IPS-NIHi7 (cell line): ENCODE measurements at regions not wholly inside any gene's neighbourhood (a gene's known extent, or its start where the extent isn't known, plus 50 kb on each side); places are given as distances from the start of the nearest gene placed in this dataset.

ENCODE experiments used
- DNase-seq: peaks from one replicate; pipeline ENCODE4 v3.0.0; 2012; ENCODE audit warnings: mixed read lengths; ENCODE audit errors: extremely low spot score

GRCh38 chr2:204265681-204266181, 279.5 kb upstream of the PARD3B start:
- no peak for DNase-seq

GRCh38 chr2:204268458-204268857, 276.8 kb upstream of the PARD3B start:
- no peak for DNase-seq

DNA sequence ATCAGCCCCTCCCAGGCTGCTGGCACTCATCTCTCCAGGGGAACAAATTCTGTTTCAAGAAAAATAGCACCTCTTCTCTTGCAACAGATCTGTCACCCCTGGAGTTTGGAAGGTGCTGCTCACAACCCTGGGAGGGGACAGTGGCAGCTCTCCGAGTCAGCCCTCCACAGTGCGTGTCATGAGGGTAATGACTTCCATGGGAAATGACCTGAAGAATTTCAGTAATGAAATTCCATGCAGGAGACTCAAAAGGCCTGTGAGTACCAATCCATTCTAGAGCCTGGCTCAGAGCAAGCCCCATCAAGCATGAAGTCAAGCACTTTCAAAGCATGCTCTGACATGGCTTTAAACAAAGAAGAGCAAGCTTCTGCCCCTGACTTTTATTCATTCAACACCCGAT, 276.3 kb upstream of the PARD3B start:
- no peak for DNase-seq

DNA sequence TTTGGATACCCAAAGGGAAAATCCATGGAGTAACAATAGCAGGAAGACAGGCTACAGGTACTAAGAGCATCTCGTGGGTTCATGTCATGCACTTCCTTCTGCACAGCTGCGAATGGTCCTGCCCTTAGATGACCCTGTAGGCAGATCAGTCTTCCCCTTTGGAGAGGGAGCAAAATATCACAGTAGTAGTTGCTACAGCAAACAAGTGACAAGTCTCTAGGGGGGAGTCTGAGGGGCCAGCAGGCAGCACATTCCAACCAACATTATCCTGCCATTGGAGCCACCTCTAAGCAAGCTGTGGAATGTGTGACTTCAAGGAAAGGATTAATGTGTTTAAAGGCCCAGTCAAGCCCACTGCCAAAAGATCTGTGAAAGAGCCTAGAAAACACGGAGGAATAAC, 273.2 kb upstream of the PARD3B start:
- no peak for DNase-seq

DNA sequence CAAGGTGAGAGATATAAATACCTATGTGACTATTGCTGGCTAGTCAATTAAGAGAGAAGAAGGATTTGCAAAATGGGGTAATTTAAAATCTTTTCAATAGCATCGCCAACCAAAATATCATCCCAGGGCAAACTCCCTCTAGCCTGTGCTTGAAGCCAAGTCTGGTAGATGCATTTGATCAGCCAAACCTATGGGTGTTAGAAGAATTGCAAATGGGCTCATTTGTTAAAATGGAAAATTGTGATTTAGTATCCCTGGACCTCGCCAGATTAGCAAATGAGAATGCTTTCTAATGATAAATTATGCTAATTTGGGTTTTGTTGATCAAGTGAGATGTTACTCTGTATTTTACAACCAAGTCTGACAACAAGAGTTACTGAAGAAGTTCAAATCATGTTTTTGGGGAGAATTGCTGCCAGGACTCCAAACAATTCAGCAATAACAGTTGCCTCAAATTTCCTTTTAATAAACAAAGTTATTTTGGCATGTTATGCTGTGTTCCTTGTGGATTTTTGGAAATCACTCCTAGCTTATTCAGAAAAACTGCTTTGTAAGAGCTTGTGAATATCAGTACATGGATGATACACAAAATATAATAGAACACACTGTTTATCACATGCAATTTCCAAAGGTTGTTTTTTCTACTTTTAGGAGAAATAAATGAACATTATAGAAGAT, 272.5 kb upstream of the PARD3B start:
- no peak for DNase-seq

DNA sequence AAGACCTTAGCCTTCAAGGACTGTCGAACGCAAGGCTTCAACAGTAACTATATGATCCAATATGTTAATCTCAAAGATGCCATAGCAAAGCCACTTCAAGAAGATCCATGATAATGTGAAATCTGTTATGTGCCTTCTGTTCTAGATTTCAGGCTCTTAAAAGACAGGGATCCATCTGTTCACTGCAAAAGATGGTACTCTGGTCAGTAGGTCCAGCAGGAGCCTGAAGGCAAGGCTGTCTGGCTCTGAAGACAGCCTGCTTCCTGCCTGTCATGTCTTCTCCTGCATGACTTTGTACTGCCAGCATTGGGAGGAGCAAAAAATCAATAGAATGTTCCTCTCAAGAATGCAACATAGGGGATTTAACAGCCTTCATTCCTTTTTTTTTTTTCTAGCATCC, 270.8 kb upstream of the PARD3B start:
- no peak for DNase-seq

DNA sequence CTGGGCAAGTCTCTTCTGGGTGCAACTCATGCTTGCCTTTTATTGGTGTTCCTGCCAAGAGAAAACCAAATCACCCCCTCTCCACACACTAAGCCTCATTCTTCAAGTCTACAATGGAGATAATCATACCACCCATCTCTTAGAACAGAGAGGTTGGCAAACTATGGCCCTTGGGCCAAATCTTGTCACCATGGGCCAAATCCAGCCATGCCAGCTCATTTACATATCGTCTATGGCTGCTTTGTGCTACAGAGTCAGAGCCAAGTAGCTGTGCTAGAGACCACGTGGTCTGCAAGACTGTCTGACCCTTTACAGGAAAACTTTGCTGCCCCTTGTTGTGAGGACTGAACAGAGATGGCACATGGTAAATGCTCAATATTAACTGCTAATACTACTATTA, 270.3 kb upstream of the PARD3B start:
- DNase-seq: no peak

- DNase-seq: no peak
These were observed 268.0 kb upstream of the PARD3B start for GRCh38 chr2:204277226-204277625.

DNA sequence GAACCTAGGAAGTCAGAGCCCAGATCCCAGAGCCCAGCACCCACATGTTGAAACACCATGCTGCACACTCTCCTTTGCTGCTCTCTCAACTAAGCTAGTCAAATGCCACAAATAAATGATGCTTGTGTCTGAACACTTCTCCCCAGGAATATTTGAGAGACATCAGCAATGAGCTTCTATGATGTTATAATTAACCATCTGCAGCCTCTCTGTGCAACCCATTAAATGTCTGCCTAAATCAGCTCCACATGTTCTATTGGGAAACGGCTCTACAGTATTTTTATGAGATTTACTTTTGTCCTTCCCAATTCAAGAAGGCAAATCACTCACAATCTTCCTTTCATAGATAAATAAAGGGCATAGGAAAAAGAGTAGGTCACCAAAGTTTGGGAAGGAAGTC, 266.8 kb upstream of the PARD3B start:
- no peak for DNase-seq

DNA sequence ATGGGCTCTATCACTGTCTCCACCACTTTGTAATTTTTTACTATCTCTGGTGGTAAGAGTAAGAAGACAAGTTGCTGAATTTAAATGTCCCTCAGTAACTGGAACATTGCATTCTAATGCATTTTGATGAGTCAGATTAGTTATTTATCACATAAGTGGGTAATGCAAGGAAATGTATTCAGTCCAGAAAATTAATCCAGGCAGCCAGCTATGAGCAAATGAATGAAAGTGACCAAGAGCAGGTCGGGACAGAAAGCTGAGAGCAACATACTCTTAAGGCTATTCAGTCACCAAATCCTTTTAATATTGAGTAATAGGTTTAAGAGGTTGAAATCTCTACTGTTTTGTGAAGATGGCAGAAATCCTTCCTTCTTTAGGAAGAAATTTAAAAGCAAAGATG, 265.5 kb upstream of the PARD3B start:
- no peak for DNase-seq

DNA sequence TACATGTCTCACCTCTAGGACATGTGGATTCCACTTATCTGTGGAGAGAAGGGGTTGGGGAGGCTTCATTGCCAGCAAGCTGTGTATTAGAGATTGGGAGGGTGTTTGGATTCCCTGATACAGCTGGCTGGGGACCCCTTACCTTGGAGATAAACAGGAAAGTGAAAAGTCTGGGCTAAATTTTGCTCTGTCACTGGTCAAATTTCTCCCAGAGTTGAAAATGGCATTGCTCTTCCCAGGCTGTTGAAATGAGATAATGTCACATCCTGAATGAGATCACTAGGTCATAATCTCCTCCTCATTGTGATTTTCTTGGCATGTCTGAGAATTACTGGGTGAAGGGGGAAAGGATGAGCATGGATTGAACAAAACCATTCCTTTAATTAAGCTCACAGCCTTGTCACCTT, 265.0 kb upstream of the PARD3B start:
- DNase-seq: no peak

- DNase-seq: no peak
These were observed 263.2 kb upstream of the PARD3B start for GRCh38 chr2:204282081-204282480.

- peak; percentile 71 for DNase-seq
These were observed 262.8 kb upstream of the PARD3B start for GRCh38 chr2:204282525-204282924.

- no peak for DNase-seq
These were observed 256.2 kb upstream of the PARD3B start for GRCh38 chr2:204289066-204289465.

DNA sequence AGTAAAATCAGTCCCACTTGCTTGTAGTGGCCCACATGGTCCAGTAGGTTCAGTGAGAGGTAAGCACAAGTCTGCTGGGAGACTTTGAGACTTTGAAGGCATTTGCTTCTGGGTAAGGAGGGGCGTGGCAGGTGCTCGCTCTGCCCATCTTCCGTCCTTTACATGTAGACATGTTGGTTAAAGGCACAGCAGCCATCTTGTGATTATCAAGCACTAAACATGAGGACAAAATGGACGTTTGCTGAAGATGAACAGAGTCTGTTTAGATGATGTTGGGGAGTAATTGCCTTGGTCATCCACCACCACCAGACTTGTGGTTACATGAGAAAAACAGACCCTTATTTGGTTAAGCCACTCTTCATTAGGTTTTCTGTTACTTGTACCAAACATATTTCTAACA, 252.8 kb upstream of the PARD3B start:
- no peak for DNase-seq

- no peak for DNase-seq
These were observed 251.2 kb upstream of the PARD3B start for GRCh38 chr2:204293884-204294747.

- DNase-seq: no peak
These were observed 246.9 kb upstream of the PARD3B start for GRCh38 chr2:204298404-204298803.

DNA sequence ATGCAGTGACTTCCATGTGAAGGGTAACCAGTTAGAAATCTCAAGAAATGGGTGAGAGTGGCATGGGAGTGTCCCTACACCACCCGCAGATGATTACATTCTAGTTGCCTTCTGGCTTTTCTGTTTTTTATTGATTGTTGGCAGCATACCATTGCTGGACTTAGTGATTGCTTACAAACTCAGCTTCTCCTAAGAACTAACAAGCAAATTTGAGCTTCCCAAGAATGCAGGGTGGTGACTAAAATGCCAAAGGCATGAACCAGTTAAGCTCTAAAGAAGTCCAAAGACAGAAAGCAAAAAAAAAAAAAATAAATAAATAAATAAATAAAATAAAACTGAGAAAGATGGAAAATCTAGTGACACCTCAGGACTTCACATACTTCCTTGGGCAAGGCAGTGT, 245.5 kb upstream of the PARD3B start:
- no peak for DNase-seq

DNA sequence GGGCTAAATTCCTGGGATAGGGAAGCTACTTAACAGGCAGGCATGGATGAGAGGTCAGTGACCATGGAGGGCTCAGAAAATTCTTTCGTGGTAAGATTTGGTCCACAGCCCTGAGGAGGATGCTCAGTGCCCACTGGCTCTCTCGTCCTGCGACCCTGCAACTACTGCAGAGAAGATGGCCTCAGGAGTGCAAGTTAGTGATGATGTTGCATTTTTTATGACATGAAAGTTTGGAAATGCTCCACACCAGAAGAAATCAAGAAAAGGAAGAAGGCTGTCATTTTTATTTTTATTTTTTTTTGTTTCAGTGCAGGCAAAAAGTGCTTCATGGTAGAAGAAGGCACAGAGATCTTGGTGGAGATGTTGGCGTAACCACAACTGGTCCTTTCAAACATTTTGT, 238.6 kb upstream of the PARD3B start:
- no peak for DNase-seq

DNA sequence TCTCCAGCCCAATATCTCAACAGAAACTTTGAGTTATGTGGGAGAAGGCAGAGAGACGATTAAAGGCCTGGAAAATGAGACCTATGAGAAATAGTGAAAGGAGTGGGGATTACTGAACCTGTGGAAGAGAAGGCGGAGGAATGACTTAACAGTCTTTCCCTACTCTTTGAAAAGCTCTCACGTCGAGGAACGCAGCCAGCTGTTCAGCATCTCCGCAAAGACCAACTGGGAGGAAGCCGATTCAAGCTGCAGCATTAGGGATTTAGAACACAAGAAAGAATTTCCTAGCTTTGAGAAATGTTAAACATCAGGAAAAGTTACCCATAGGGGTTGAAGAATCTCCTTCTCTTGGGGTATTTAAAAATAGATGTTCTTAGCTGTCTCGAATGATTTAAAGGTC, 233.2 kb upstream of the PARD3B start:
- DNase-seq: no peak

DNA sequence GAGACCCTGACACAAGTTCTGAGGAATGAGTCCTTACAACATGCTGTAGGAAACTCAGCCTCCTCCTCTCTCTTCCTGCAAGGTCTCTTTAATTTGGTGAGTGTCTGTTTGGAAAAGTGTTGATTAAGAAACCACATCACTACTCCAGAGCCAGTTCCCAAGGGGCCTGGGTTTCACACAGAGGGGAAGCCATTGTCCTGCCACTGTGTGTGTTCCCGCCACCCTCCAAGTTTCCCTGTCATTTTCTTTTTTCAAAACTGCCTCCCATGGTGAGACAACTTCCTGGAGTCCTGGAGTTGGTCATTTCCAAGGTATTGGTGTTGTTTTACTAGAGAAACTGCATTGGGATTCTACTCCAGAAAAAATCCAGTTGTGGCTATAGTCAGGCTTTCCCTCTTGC, 232.0 kb upstream of the PARD3B start:
- DNase-seq: peak; percentile 54

DNA sequence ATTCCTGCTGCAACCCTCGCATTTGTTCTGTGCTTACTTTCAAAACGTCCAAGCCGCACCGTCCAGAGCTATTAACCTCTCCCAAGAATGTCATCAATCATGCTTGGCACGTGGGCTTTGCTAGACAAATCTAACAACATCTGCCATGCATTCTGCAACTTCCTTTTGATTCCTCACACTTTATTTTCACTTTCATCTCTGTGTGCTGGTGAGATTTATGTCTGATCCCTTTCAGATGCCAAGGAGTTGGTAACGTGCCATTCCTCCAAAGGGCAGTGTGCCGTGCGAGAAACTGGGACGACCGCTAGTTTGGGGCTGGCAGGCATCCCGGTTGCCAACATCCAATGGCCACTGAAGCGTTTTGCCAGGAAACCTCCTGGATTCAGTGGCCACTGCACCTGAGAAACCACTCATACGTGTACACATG, 230.0 kb upstream of the PARD3B start:
- no peak for DNase-seq

DNA sequence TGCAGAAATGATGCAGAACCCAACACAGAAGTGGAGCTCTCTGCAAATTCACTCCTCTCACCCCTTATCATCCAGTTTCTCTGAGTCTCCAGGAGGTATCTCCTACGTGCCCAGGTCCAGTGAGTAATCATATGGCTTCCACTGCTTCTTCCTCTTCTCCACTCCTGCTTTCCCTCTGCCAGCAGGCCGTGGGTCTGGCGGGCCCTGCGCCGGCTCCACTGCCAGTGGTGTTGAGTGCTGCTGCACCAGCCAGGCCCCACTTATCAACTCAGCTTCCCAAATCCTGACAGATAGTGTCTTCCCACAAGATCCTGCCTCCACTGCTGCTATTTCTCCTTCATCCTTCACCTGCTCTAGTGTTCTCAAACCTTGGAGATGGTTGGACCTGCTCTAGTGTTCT, 227.6 kb upstream of the PARD3B start:
- DNase-seq: no peak
